ENCODE measurements at regions not wholly inside any gene's neighbourhood (a gene's known extent, or its start where the extent isn't known, plus 50 kb on each side); places are given as distances from the start of the nearest gene placed in this dataset.

DNA sequence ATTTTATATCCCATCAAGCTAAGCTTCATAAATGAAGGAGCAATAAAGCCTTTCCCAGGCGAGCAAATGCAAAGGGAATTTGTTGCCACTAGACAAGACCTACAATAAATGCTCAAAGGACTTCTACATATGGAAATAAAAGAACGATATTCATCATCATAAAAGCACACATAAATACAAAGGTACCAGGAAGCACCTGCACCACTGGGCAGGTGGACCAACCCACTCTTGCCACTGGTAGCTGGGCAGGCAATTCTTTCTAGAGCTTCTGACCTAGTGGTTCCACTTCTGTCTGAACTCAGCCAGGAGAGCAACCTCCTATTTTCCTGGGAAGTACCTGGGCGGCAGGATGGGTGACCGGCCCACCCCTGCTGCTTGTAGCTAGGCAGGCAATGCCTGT is 237.2 kb upstream of the ITM2A start:
- TF ChIP-seq, protein P1, sequence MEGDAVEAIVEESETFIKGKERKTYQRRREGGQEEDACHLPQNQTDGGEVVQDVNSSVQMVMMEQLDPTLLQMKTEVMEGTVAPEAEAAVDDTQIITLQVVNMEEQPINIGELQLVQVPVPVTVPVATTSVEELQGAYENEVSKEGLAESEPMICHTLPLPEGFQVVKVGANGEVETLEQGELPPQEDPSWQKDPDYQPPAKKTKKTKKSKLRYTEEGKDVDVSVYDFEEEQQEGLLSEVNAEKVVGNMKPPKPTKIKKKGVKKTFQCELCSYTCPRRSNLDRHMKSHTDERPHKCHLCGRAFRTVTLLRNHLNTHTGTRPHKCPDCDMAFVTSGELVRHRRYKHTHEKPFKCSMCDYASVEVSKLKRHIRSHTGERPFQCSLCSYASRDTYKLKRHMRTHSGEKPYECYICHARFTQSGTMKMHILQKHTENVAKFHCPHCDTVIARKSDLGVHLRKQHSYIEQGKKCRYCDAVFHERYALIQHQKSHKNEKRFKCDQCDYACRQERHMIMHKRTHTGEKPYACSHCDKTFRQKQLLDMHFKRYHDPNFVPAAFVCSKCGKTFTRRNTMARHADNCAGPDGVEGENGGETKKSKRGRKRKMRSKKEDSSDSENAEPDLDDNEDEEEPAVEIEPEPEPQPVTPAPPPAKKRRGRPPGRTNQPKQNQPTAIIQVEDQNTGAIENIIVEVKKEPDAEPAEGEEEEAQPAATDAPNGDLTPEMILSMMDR (IDR thresholded peaks at IDR 0.05) = no peak
- TF ChIP-seq EP300 (IDR thresholded peaks at IDR 0.05) (no peak), POLR2A (IDR thresholded peaks at IDR 0.05) (no peak)
